OCI-LY3 (cell line): ENCODE measurements at regions not wholly inside any gene's neighbourhood (a gene's known extent, or its start where the extent isn't known, plus 50 kb on each side); places are given as distances from the start of the nearest gene placed in this dataset.
"Not testable (repeated sequence)": the region's sequence is repeated elsewhere in the genome, so short reads cannot be mapped to it uniquely, and the experiment has no call there.

ENCODE experiments used
- H2AFZ ChIP-seq: fragments of 200-600, 300-600 bp; shearing (Covaris generic); 2 replicates; pipeline ENCODE4 v1.6.0; 2014; ENCODE audit warnings: antibody characterized with exemption, low read depth, low read length
- H3K27ac ChIP-seq: fragments of 200-600, 300-600 bp; sonication (generic); 2 replicates; pipeline ENCODE4 v1.5.1; 2014; ENCODE audit warnings: mild to moderate bottlenecking, low read length, moderate library complexity, mixed read lengths
- H3K27me3 ChIP-seq: fragments of 200-600, 300-600 bp; sonication (generic); 2 replicates; pipeline ENCODE4 v1.6.1; 2014; ENCODE audit warnings: low read depth, low read length, mixed read lengths
- H3K36me3 ChIP-seq: fragments of 200-600, 300-600 bp; sonication (generic); replicated peaks from 2 replicates; pipeline ENCODE3; 2014; ENCODE audit warnings: low read depth, low read length, mixed read lengths
- H3K4me1 ChIP-seq: fragments of 300-600, 200-600 bp; sonication (generic); 2 replicates; pipeline ENCODE4 v1.6.1; 2014; ENCODE audit warnings: low read length, mixed read lengths
- H3K4me2 ChIP-seq: fragments of 200-600, 300-600 bp; sonication (generic); 2 replicates; pipeline ENCODE4 v1.6.1; 2014; ENCODE audit warnings: low read length, mixed read lengths
- H3K4me3 ChIP-seq: fragments of 300-600, 200-600 bp; sonication (generic); 2 replicates; pipeline ENCODE4 v1.5.1; 2014; ENCODE audit warnings: antibody characterized with exemption, mild to moderate bottlenecking, low read length, moderate library complexity
- H3K79me2 ChIP-seq: fragments of 300-600, 200-600 bp; shearing (Covaris generic); 2 replicates; pipeline ENCODE4 v1.6.1; 2014; ENCODE audit warnings: mild to moderate bottlenecking, low read length, mixed read lengths
- H3K9ac ChIP-seq: fragments of 300-600, 200-600 bp; shearing (Covaris generic); 2 replicates; pipeline ENCODE4 v1.6.0; 2014; ENCODE audit warnings: mild to moderate bottlenecking, low read length, moderate library complexity
- H3K9me3 ChIP-seq: fragments of 200-600, 300-600 bp; shearing (Covaris generic); 2 replicates; pipeline ENCODE4 v1.6.1; 2014; ENCODE audit warnings: low read length, mixed read lengths; ENCODE audit not compliant: insufficient read depth
- H4K20me1 ChIP-seq: fragments of 200-600, 300-600 bp; sonication (generic); 2 replicates; pipeline ENCODE4 v1.6.1; 2016; ENCODE audit warnings: low read length, mixed read lengths; ENCODE audit not compliant: insufficient read depth
- CTCF ChIP-seq: fragments of 200-600, 300-600 bp; sonication (generic); IDR thresholded peaks from 2 replicates; pipeline ENCODE4 v1.5.1; 2014; ENCODE audit warnings: antibody characterized with exemption, low read length, low read depth
- EZH2phosphoT487 ChIP-seq: fragments of 200-600 bp; shearing (Covaris generic); IDR thresholded peaks from 2 replicates; pipeline ENCODE4 v1.6.1; 2018; ENCODE audit warnings: antibody characterized with exemption, mixed run types, low read depth

GRCh38 chr13:31598990-31599389 lies 140.3 kb upstream of the RXFP2 start:
- H4K20me1 ChIP-seq = no peaks in the 10 kb centered on the region
- no peak overlapping the region for H3K27ac ChIP-seq
- no peaks in the 10 kb centered on the region for H3K9me3 ChIP-seq
- H3K4me3 ChIP-seq = no peak overlapping the region
- peaks cover 8% of the 10 kb centered on the region for H3K36me3 ChIP-seq
- no peak overlapping the region for H3K9ac ChIP-seq
- TF ChIP-seq CTCF (no peak), EZH2phosphoT487 (no peak)
- H3K79me2 ChIP-seq = no peaks in the 10 kb centered on the region
- peaks cover 11% of the 10 kb centered on the region for H3K4me1 ChIP-seq
- H3K27me3 ChIP-seq = no peaks in the 10 kb centered on the region
- no peak overlapping the region for H2AFZ ChIP-seq
- H3K4me2 ChIP-seq = no peak overlapping the region

GRCh38 chr13:31605076-31605860 lies 134.1 kb upstream of the RXFP2 start:
- Histone ChIP-seq H3K27ac (no peak overlapping the region), H3K79me2 (no peaks in the 10 kb centered on the region), H3K4me3 (no peak overlapping the region), H3K36me3 (peaks cover 35% of the 10 kb centered on the region), H3K9ac (no peak overlapping the region), H2AFZ (no peak overlapping the region), H3K4me1 (peaks cover 19% of the 10 kb centered on the region), H3K4me2 (no peak overlapping the region), H3K27me3 (no peaks in the 10 kb centered on the region), H3K9me3 (peaks cover 17% of the 10 kb centered on the region), H4K20me1 (no peaks in the 10 kb centered on the region)
- TF ChIP-seq EZH2phosphoT487 (no peak), CTCF (no peak)

GRCh38 chr13:31607531-31607930 lies 131.8 kb upstream of the RXFP2 start:
- Histone ChIP-seq H3K9me3 (peaks cover 17% of the 10 kb centered on the region), H3K36me3 (peaks cover 28% of the 10 kb centered on the region), H3K4me1 (peaks cover 40% of the 10 kb centered on the region), H3K27ac (peak overlapping the region; percentile 97; the same call in 1 of the 2 replicates)
- not testable (repeated sequence) for H2AFZ ChIP-seq, H3K4me2 ChIP-seq, H3K9ac ChIP-seq, H3K27me3 ChIP-seq, H3K79me2 ChIP-seq, H3K4me3 ChIP-seq, H4K20me1 ChIP-seq

GRCh38 chr13:31608780-31609179 lies 130.5 kb upstream of the RXFP2 start:
- not testable (repeated sequence) for H3K4me3 ChIP-seq, H3K79me2 ChIP-seq, H3K9ac ChIP-seq, H4K20me1 ChIP-seq, H3K4me2 ChIP-seq, H3K27me3 ChIP-seq, H2AFZ ChIP-seq
- H3K36me3 ChIP-seq = peaks cover 32% of the 10 kb centered on the region
- H3K27ac ChIP-seq = peak overlapping the region; percentile 97
- H3K9me3 ChIP-seq = peaks cover 17% of the 10 kb centered on the region
- peaks cover 52% of the 10 kb centered on the region for H3K4me1 ChIP-seq

GRCh38 chr13:31610270-31610998 lies 128.9 kb upstream of the RXFP2 start:
- H3K9ac ChIP-seq = peak overlapping the region; percentile 81
- peak overlapping the region; percentile 97 for H3K27ac ChIP-seq
- H3K4me2 ChIP-seq = peak overlapping the region; percentile 61
- H2AFZ ChIP-seq = peak overlapping the region; percentile 11; the same call in 1 of the 2 replicates
- peaks cover 69% of the 10 kb centered on the region for H3K4me1 ChIP-seq
- H3K9me3 ChIP-seq = peaks cover 11% of the 10 kb centered on the region; the same call in 1 of the 2 replicates
- H3K36me3 ChIP-seq = peaks cover 26% of the 10 kb centered on the region
- H3K79me2 ChIP-seq = no peaks in the 10 kb centered on the region
- no peaks in the 10 kb centered on the region for H4K20me1 ChIP-seq
- no peaks in the 10 kb centered on the region for H3K27me3 ChIP-seq
- H3K4me3 ChIP-seq = peak overlapping the region; percentile 9; the same call in 1 of the 2 replicates
- TF ChIP-seq CTCF = no peak
